GM12878 (cell line): ENCODE measurements at regions not wholly inside any gene's neighbourhood (a gene's known extent, or its start where the extent isn't known, plus 50 kb on each side); places are given as distances from the start of the nearest gene placed in this dataset.

Experiments
- ATF7 ChIP-seq: fragments of 450-650 bp; IDR thresholded peaks from 2 replicates; pipeline ENCODE4 v1.6.1; 2016; ENCODE audit warnings: low read depth, mild to moderate bottlenecking
- EZH2 ChIP-seq: IDR thresholded peaks from 2 replicates; pipeline ENCODE4 v1.6.1; 2012; ENCODE audit warnings: low read depth, mild to moderate bottlenecking, control low read depth, inconsistent platforms, low read length, borderline replicate concordance; ENCODE audit not compliant: control insufficient read depth
- GABPA ChIP-seq: IDR thresholded peaks from 2 replicates; pipeline ENCODE4 v1.6.1; 2014; ENCODE audit warnings: antibody characterized with exemption, low read depth, mild to moderate bottlenecking, inconsistent platforms
- NR2C2 ChIP-seq: IDR thresholded peaks from 2 replicates; pipeline ENCODE4 v1.6.1; 2011; ENCODE audit warnings: borderline replicate concordance, low read depth; ENCODE audit not compliant: control insufficient read depth, insufficient read length
- RFX5 ChIP-seq: IDR thresholded peaks from 2 replicates; pipeline ENCODE4 v1.6.1; 2011; ENCODE audit warnings: low read depth, low read length, improper control_type of control experiment
- SIN3A ChIP-seq: IDR thresholded peaks from 2 replicates; pipeline ENCODE4 v1.6.1; 2012; ENCODE audit warnings: low read depth, low read length, improper control_type of control experiment
- SMC3 ChIP-seq: IDR thresholded peaks from 2 replicates; pipeline ENCODE4 v1.6.1; 2011; ENCODE audit warnings: low read length, improper control_type of control experiment, borderline replicate concordance
- TF ChIP-seq, protein P1 (sequence below), 3 experiments: IDR thresholded peaks in 2 of 3; conservative IDR thresholded peaks in 1 of 3; 2 replicates each; pipeline ENCODE4 v1.5.1; 2011; ENCODE audit warnings: low read depth in 3 of 3, low read length in 3 of 3, mild to moderate bottlenecking in 3 of 3, control low read depth in 2 of 3, moderate library complexity in 2 of 3, inconsistent platforms in 1 of 3, mixed read lengths in 1 of 3; ENCODE audit not compliant: control insufficient read depth in 2 of 3, insufficient read depth in 1 of 3; ENCODE audit errors: extremely low read depth in 1 of 3

DNA sequence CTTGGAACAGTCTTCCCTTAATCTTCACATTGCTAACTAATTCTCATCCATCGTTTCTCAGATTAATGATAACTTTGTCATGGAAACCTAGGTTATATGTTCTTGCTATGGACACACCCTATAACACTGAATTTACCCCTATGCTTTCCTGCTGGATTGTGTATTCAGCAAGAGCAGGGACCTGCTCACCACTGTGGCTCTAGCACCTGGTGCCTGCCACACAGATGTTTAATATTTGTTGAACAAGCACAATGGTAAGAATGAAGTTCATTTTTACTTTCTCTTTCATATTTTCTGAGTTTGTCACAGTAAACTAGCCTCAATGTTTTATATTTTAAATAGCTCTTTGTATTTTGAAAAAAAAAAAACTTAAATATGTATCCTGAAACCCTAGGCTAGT is 734.0 kb upstream of the DIAPH2 start:
- no peak for TF ChIP-seq RFX5
- no peak for TF ChIP-seq SMC3
- TF ChIP-seq, protein P1, sequence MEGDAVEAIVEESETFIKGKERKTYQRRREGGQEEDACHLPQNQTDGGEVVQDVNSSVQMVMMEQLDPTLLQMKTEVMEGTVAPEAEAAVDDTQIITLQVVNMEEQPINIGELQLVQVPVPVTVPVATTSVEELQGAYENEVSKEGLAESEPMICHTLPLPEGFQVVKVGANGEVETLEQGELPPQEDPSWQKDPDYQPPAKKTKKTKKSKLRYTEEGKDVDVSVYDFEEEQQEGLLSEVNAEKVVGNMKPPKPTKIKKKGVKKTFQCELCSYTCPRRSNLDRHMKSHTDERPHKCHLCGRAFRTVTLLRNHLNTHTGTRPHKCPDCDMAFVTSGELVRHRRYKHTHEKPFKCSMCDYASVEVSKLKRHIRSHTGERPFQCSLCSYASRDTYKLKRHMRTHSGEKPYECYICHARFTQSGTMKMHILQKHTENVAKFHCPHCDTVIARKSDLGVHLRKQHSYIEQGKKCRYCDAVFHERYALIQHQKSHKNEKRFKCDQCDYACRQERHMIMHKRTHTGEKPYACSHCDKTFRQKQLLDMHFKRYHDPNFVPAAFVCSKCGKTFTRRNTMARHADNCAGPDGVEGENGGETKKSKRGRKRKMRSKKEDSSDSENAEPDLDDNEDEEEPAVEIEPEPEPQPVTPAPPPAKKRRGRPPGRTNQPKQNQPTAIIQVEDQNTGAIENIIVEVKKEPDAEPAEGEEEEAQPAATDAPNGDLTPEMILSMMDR (IDR thresholded peaks at IDR 0.05 in 2 of 3, conservative IDR thresholded peaks at IDR 0.05 in 1 of 3; ENCODE audit: control insufficient read depth in 2 of 3, extremely low read depth in 1 of 3, insufficient read depth in 1 of 3, low read depth in 3 of 3, low read length in 3 of 3), result no peak
- no peak for TF ChIP-seq ATF7
- TF ChIP-seq SIN3A, result no peak
- no peak for TF ChIP-seq NR2C2
- TF ChIP-seq GABPA, result no peak
- TF ChIP-seq EZH2, result no peak
